A549 (cell line): ENCODE measurements at regions not wholly inside any gene's neighbourhood (a gene's known extent, or its start where the extent isn't known, plus 50 kb on each side); places are given as distances from the start of the nearest gene placed in this dataset.

Source experiments
- CEBPB ChIP-seq, 2 experiments: fragments of >200 bp in 1 of 2; sonication (Bioruptor Twin) in 1 of 2; formaldehyde crosslinking in 1 of 2; IDR thresholded peaks; 2 replicates each; pipeline ENCODE4 v1.6.1; 2012 to 2016
- CHD2 ChIP-seq: fragments of 150-350 bp; IDR thresholded peaks from 2 replicates; pipeline ENCODE4 v1.6.1; 2014; ENCODE audit warnings: low read length; ENCODE audit not compliant: partially characterized antibody
- FOXS1 ChIP-seq: fragments of 250-450 bp; sonication (Bioruptor Pico); IDR thresholded peaks from 2 replicates; pipeline ENCODE4 v1.5.0; 2020; ENCODE audit warnings: mild to moderate bottlenecking, moderate library complexity
- HEYL ChIP-seq: fragments of 250-450 bp; sonication (Bioruptor Pico); IDR thresholded peaks from 2 replicates; pipeline ENCODE4 v1.8.0; 2021; ENCODE audit warnings: mild to moderate bottlenecking, moderate library complexity
- POLR2A ChIP-seq: IDR thresholded peaks from 2 replicates; pipeline ENCODE4 v1.6.1; 2012; ENCODE audit warnings: mild to moderate bottlenecking, low read length
- RAD21 ChIP-seq, 2 experiments: fragments of >200 bp in 1 of 2; sonication (Bioruptor Twin) in 1 of 2; formaldehyde crosslinking in 1 of 2; IDR thresholded peaks in 1 of 2; conservative IDR thresholded peaks in 1 of 2; 2 replicates in 1 of 2; 3 replicates in 1 of 2; pipeline ENCODE4 v1.6.1; 2012 to 2018; ENCODE audit warnings: inconsistent platforms in 1 of 2
- REST ChIP-seq: fragments of 200-600 bp; sonication (generic); IDR thresholded peaks from 2 replicates; pipeline ENCODE4 v1.6.1; 2016; ENCODE audit warnings: antibody characterized with exemption, mild to moderate bottlenecking, moderate library complexity
- USF2 ChIP-seq: fragments of 450-650 bp; IDR thresholded peaks from 2 replicates; pipeline ENCODE4 v1.6.1; 2014; ENCODE audit warnings: antibody characterized with exemption
- ZC3H11A ChIP-seq: fragments of 450-650 bp; IDR thresholded peaks from 2 replicates; pipeline ENCODE4 v1.6.1; 2014; ENCODE audit warnings: antibody characterized with exemption, mild to moderate bottlenecking
- TF ChIP-seq, protein P1 (sequence below): fragments of >200 bp; sonication (Bioruptor Twin); formaldehyde crosslinking; IDR thresholded peaks from 3 replicates; pipeline ENCODE4 v1.5.1; 2016

DNA sequence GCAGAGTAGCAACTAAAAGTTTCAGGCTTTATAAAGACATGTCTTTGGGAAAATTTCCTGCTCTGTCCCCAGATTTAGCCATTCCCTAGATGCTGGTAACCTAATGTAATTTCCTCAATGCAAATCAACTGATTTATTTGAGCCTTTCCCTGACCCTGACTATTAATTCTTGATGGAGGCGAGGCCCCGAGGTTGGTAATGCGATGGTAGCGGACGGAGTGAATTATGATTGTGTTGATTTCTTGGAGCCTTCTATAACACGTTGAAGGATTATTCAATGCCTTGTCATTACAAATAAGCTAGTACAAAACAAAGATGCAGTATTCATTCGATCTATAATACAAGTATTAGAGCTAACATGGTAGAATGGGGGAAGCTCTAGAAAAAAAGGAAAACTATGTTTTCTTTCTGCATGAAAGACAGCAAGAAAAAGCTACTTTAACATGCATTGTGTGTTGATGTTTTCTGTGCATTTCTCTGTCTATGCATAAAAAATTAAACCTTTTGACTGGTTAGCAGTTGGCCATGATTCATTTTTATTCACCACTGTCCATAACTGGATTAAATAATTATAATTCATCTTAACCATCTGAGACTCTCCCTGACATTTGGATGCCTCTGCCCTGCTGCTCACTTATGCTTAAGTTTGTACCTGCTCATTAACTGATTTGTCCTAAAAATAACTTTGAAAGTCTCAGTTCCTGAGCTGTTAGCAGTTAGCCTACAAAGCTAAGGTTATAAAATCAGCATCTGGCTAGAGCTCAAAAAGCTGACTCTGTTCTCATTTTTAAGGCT is 490.2 kb upstream of the NUDT12 start:
- TF ChIP-seq, protein P1, sequence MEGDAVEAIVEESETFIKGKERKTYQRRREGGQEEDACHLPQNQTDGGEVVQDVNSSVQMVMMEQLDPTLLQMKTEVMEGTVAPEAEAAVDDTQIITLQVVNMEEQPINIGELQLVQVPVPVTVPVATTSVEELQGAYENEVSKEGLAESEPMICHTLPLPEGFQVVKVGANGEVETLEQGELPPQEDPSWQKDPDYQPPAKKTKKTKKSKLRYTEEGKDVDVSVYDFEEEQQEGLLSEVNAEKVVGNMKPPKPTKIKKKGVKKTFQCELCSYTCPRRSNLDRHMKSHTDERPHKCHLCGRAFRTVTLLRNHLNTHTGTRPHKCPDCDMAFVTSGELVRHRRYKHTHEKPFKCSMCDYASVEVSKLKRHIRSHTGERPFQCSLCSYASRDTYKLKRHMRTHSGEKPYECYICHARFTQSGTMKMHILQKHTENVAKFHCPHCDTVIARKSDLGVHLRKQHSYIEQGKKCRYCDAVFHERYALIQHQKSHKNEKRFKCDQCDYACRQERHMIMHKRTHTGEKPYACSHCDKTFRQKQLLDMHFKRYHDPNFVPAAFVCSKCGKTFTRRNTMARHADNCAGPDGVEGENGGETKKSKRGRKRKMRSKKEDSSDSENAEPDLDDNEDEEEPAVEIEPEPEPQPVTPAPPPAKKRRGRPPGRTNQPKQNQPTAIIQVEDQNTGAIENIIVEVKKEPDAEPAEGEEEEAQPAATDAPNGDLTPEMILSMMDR: no peak
- TF ChIP-seq USF2: no peak
- no peak for TF ChIP-seq FOXS1 (CRISPR knock-in tag)
- no peak for TF ChIP-seq ZC3H11A
- TF ChIP-seq REST: no peak
- no peak for TF ChIP-seq HEYL (CRISPR knock-in tag)
- TF ChIP-seq CHD2: no peak
- no peak for TF ChIP-seq CEBPB (IDR thresholded peaks at IDR 0.05)
- TF ChIP-seq RAD21 (conservative IDR thresholded peaks at IDR 0.05 in 1 of 2, IDR thresholded peaks at IDR 0.05 in 1 of 2): no peak
- no peak for TF ChIP-seq POLR2A
